Natural killer cell (primary cell): ENCODE measurements at regions not wholly inside any gene's neighbourhood (a gene's known extent, or its start where the extent isn't known, plus 50 kb on each side); places are given as distances from the start of the nearest gene placed in this dataset.

Experiments used
- ATAC-seq, 3 donors: fragments of 150-1000 bp in 2 of 3; fragments of 200-7000 bp in 1 of 3; cut with Tn5 transposase; 1 replicate in 1 of 3; 2 replicates in 2 of 3; pipeline ENCODE4 v1.10.0; 2021; ENCODE audit warnings: mild to moderate bottlenecking in 2 of 3, moderate library complexity in 2 of 3
- DNase-seq, 2 donors: peaks; one replicate each; pipeline versions ENCODE4 v3.0.0 to v3.0.0-alpha.2; 2013 to 2021; ENCODE audit warnings: mixed read lengths in 1 of 2
- H3K27ac ChIP-seq: one replicate; pipeline ENCODE4 v1.5.1; 2013; ENCODE audit warnings: mild to moderate bottlenecking, low read length
- H3K27me3 ChIP-seq: one replicate; pipeline ENCODE4 v1.6.1; 2013; ENCODE audit warnings: low read length; ENCODE audit not compliant: control insufficient read depth, insufficient read depth
- H3K36me3 ChIP-seq: one replicate; pipeline ENCODE4 v1.6.1; 2013; ENCODE audit warnings: low read length; ENCODE audit not compliant: control insufficient read depth, insufficient read depth
- H3K4me1 ChIP-seq: one replicate; pipeline ENCODE4 v1.6.1; 2013; ENCODE audit warnings: low read length; ENCODE audit not compliant: control insufficient read depth, insufficient read depth
- H3K4me3 ChIP-seq: one replicate; pipeline ENCODE4 v1.5.1; 2013; ENCODE audit warnings: low read length
- H3K9me3 ChIP-seq: one replicate; pipeline ENCODE4 v1.6.1; 2013; ENCODE audit warnings: low read length; ENCODE audit not compliant: control insufficient read depth, insufficient read depth
- H3K27ac Mint-ChIP-seq, 2 donors: one replicate each; pipeline ENCODE4 v1.8.0; 2022; ENCODE audit warnings: mild to moderate bottlenecking in 2 of 2, mixed read lengths in 2 of 2, moderate library complexity in 1 of 2
- H3K27me3 Mint-ChIP-seq, 2 donors: one replicate each; pipeline ENCODE4 v1.8.0; 2022; ENCODE audit warnings: low read depth in 2 of 2, mixed read lengths in 2 of 2
- H3K36me3 Mint-ChIP-seq: one replicate; pipeline ENCODE4 v1.8.0; 2022; ENCODE audit warnings: mixed read lengths
- H3K4me1 Mint-ChIP-seq, 2 donors: one replicate each; pipeline ENCODE4 v1.8.0; 2022; ENCODE audit warnings: mixed read lengths in 2 of 2
- H3K4me3 Mint-ChIP-seq: one replicate; pipeline ENCODE4 v1.8.0; 2022; ENCODE audit warnings: mild to moderate bottlenecking, moderate library complexity, mixed read lengths
- H3K9me3 Mint-ChIP-seq, 2 donors: one replicate each; pipeline ENCODE4 v1.8.0; 2022; ENCODE audit warnings: mixed read lengths in 2 of 2
- WGBS: methylation state at CpG from one replicate; pipeline ENCODE4 v1.1.7; 2013; ENCODE audit warnings: missing lambda C conversion rate; ENCODE audit not compliant: insufficient coverage; 5-methylcytosine and 5-hydroxymethylcytosine counted together
- intact Hi-C: fragments of 100-400 bp; cut with micrococcal nuclease; formaldehyde crosslinking; loops from one replicate; pipeline ENCODE4 v1.14.2; 2022
- TF ChIP-seq, protein P1 (sequence below): fragments of 200-600 bp; IDR thresholded peaks from one replicate; pipeline ENCODE4 v1.8.0; 2022; ENCODE audit warnings: antibody characterized with exemption

DNA sequence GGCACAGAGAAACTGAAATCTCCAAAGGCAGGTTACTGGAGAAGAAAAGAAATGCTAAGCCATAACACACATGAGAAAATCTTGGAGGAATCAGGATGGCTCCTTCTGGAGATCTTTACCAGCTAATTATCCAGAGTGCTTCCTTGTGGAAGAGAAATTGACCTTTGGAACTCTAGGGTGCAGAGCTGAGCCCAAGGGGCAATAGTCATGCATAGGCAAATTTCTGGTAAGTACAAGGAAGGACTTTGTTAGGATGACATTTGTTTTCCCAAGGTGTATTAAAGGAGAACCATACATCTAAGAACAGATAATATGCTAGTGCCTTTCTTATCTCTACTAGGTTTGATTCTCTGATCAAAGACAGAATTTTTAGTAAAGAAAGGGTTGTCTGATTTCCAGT lies 670.6 kb downstream of the DHX35 start:
- no peaks in the 10 kb centered on the region for H3K27me3 ChIP-seq
- no peaks in the 10 kb centered on the region for H3K36me3 Mint-ChIP-seq
- H3K9me3 ChIP-seq: no peaks in the 10 kb centered on the region
- no peak overlapping the region for H3K4me3 ChIP-seq
- peaks cover 0 to 2% of the 10 kb centered on the region in 2 donors for H3K27me3 Mint-ChIP-seq
- ATAC-seq (no peak), DNase-seq (no peak)
- no peaks in the 10 kb centered on the region for H3K4me1 ChIP-seq
- no peaks in the 10 kb centered on the region for H3K4me1 Mint-ChIP-seq
- H3K9me3 Mint-ChIP-seq: peaks cover 0 to 2% of the 10 kb centered on the region in 2 donors
- no peak overlapping the region for H3K27ac ChIP-seq
- no peak overlapping the region for H3K4me3 Mint-ChIP-seq
- no peaks in the 10 kb centered on the region for H3K36me3 ChIP-seq
- TF ChIP-seq, protein P1, sequence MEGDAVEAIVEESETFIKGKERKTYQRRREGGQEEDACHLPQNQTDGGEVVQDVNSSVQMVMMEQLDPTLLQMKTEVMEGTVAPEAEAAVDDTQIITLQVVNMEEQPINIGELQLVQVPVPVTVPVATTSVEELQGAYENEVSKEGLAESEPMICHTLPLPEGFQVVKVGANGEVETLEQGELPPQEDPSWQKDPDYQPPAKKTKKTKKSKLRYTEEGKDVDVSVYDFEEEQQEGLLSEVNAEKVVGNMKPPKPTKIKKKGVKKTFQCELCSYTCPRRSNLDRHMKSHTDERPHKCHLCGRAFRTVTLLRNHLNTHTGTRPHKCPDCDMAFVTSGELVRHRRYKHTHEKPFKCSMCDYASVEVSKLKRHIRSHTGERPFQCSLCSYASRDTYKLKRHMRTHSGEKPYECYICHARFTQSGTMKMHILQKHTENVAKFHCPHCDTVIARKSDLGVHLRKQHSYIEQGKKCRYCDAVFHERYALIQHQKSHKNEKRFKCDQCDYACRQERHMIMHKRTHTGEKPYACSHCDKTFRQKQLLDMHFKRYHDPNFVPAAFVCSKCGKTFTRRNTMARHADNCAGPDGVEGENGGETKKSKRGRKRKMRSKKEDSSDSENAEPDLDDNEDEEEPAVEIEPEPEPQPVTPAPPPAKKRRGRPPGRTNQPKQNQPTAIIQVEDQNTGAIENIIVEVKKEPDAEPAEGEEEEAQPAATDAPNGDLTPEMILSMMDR: no peak
- H3K27ac Mint-ChIP-seq: no peak overlapping the region
- intact Hi-C loops: no loop called here

DNA sequence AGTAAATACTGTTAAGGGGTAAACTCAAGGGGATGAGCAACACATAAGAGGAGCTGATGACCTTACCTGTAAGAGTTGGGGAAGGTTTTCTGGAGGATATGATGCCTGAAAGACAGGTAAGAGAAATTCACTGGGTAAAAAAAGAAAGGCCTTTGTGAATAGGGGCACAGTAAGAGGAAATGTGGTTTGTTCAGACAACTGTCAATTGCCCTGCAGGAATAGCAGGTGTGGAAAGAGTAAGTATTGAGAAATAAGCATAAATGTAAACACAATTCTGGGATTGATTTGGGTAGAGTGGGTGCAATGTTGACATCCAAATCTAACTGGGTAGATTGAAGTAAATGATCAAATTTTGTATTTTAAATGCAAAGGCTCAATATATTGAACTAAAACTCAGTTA lies 670.0 kb downstream of the DHX35 start:
- H3K9me3 ChIP-seq: no peaks in the 10 kb centered on the region
- no peaks in the 10 kb centered on the region for H3K27me3 Mint-ChIP-seq
- H3K4me3 Mint-ChIP-seq: no peak overlapping the region
- no peak overlapping the region for H3K4me3 ChIP-seq
- no peaks in the 10 kb centered on the region for H3K36me3 Mint-ChIP-seq
- H3K9me3 Mint-ChIP-seq: peaks cover 0 to under 1% of the 10 kb centered on the region in 2 donors
- no peaks in the 10 kb centered on the region for H3K36me3 ChIP-seq
- no peaks in the 10 kb centered on the region for H3K27me3 ChIP-seq
- ATAC-seq (no peak), DNase-seq (no peak)
- TF ChIP-seq, protein P1: no peak
- no peak overlapping the region for H3K27ac Mint-ChIP-seq
- no peaks in the 10 kb centered on the region for H3K4me1 ChIP-seq
- intact Hi-C loops: no loop called here
- H3K4me1 Mint-ChIP-seq: no peaks in the 10 kb centered on the region
- H3K27ac ChIP-seq: no peak overlapping the region

DNA sequence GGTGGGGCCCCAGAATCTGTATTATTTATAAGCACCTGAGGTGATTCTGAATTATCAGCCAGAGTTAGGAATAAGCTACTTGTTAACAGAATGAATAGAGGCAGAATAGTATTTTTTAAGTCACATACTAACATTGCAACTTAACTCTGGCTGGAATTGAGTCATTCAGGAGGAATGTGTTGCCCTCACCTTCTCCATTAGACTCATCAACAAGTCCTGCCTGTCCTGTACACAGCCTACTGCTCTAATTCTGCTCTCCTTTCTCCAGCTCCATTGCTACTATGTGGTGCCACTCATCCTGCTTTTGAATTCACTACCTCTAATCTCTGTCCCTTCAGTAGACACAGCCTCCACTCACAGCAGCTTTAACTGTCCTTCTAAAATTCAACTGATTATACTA lies 669.4 kb downstream of the DHX35 start:
- ATAC-seq (no peak), DNase-seq (no peak)
- no peak overlapping the region for H3K27ac ChIP-seq
- TF ChIP-seq, protein P1: no peak
- intact Hi-C loops: no loop called here
- H3K4me3 ChIP-seq: no peak overlapping the region
- H3K9me3 ChIP-seq: no peaks in the 10 kb centered on the region
- Mint-ChIP-seq H3K27ac (no peak overlapping the region), H3K4me3 (no peak overlapping the region), H3K27me3 (no peaks in the 10 kb centered on the region), H3K36me3 (no peaks in the 10 kb centered on the region), H3K4me1 (no peaks in the 10 kb centered on the region), H3K9me3 (no peaks in the 10 kb centered on the region)
- no peaks in the 10 kb centered on the region for H3K4me1 ChIP-seq
- H3K36me3 ChIP-seq: no peaks in the 10 kb centered on the region
- H3K27me3 ChIP-seq: no peaks in the 10 kb centered on the region

DNA sequence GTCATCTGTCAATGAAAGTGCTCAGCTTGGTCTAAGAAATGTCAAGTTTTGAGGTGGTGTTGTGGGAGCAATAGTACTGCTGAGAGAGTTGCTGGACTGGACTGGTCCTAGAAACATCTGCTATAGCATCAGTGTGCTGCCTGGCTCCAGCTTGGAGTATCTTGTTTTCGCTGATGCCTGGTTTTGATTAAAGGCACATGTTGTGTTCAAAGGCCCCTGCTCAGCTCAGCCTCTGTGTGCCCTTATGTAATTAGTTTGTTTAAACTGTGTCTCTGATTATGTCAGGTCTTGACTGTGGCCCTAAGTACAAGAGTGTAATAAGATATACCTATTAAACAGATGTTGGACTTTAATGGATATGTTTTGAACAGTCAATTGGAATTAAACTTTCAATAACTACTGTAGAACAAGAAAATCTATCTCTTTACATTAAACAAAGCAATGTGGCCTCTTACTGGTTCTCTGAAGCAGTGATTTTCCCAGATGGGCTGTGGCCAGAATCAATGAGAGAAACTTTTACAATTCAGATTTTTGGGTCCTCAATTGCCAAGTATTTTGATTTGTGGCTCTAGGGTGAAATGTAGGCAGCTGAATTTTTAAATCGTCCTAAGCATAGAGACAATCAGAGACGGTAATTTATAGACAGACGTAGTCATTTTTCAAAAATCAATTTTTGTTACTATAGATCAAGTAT lies 668.2 kb downstream of the DHX35 start:
- Histone ChIP-seq H3K27me3 (no peaks in the 10 kb centered on the region), H3K27ac (no peak overlapping the region), H3K36me3 (no peaks in the 10 kb centered on the region), H3K9me3 (no peaks in the 10 kb centered on the region), H3K4me1 (no peaks in the 10 kb centered on the region), H3K4me3 (no peak overlapping the region)
- 89% methylated on average over 4 of the region's 4 CpGs for WGBS
- no peaks in the 10 kb centered on the region for H3K36me3 Mint-ChIP-seq
- intact Hi-C loops: no loop called here
- H3K9me3 Mint-ChIP-seq: no peaks in the 10 kb centered on the region
- DNase-seq (no peak), ATAC-seq (no peak)
- no peaks in the 10 kb centered on the region for H3K4me1 Mint-ChIP-seq
- no peak overlapping the region for H3K4me3 Mint-ChIP-seq
- H3K27me3 Mint-ChIP-seq: no peaks in the 10 kb centered on the region
- H3K27ac Mint-ChIP-seq: no peak overlapping the region
- TF ChIP-seq, protein P1: no peak
